Panc1 (cell line): ENCODE measurements at regions not wholly inside any gene's neighbourhood (a gene's known extent, or its start where the extent isn't known, plus 50 kb on each side); places are given as distances from the start of the nearest gene placed in this dataset.

Experiments
- ATAC-seq: fragments of 200-7000 bp; cut with Tn5 transposase; 2 replicates; pipeline ENCODE4 v1.9.1; 2020; ENCODE audit warnings: mild to moderate bottlenecking, moderate library complexity
- BruUV-seq: library from RNA; stranded (reverse); fragments of 400-500 nt; replicated peaks from 2 replicates; lab custom pipeline; 2021; lab: Mats Ljungman, UMichigan
- CTCF ChIA-PET: fragments of 300-600 bp; sonication (Branson Sonifier 250); formaldehyde crosslinking; loops from one replicate; lab custom pipeline; 2022; ENCODE audit warnings: antibody characterized with exemption; lab: Charles Lee
- POLR2A ChIA-PET: fragments of 300-600 bp; sonication (Branson Sonifier 250); formaldehyde crosslinking; loops from one replicate; lab custom pipeline; 2022; ENCODE audit warnings: antibody characterized with exemption; lab: Charles Lee
- DNase-seq: peaks from one replicate; pipeline ENCODE4 v3.0.0-alpha.2; 2010; ENCODE audit warnings: low read depth, low spot score
- H3K27ac ChIP-seq: 2 replicates; pipeline ENCODE4 v1.5.1; 2011; ENCODE audit warnings: mild to moderate bottlenecking, low read length, inconsistent platforms
- H3K27me3 ChIP-seq: fragments of 200-500 bp; sonication (Bioruptor generic); 2 replicates; pipeline ENCODE4 v1.6.0; 2014; ENCODE audit warnings: low read length, inconsistent platforms; ENCODE audit not compliant: control insufficient read depth, insufficient read depth
- H3K36me3 ChIP-seq: fragments of 200-500 bp; sonication (Bioruptor generic); 2 replicates; pipeline ENCODE4 v1.5.1; 2014; ENCODE audit warnings: inconsistent platforms, mild to moderate bottlenecking, low read length, moderate library complexity; ENCODE audit not compliant: control insufficient read depth, insufficient read depth
- H3K4me1 ChIP-seq: 2 replicates; pipeline ENCODE4 v1.5.1; 2011; ENCODE audit warnings: inconsistent platforms, mild to moderate bottlenecking, low read length, moderate library complexity; ENCODE audit not compliant: control insufficient read depth, insufficient read depth
- H3K4me3 ChIP-seq, 2 experiments: 2 replicates each; pipeline ENCODE4 v1.5.1; 2011 to 2012; ENCODE audit warnings: low read depth in 2 of 2, low read length in 2 of 2, mild to moderate bottlenecking in 2 of 2, inconsistent platforms in 1 of 2, moderate library complexity in 1 of 2
- H3K9me3 ChIP-seq: fragments of 200-500 bp; sonication (Bioruptor generic); 2 replicates; pipeline ENCODE4 v1.5.1; 2014; ENCODE audit warnings: low read depth, mild to moderate bottlenecking, inconsistent platforms, low read length, moderate library complexity; ENCODE audit not compliant: control insufficient read depth, insufficient read depth
- POLR2AphosphoS5 ChIP-seq: IDR thresholded peaks from 2 replicates; pipeline ENCODE4 v1.6.1; 2012; ENCODE audit warnings: mild to moderate bottlenecking, low read depth, low read length, moderate library complexity
- SIN3A ChIP-seq: IDR thresholded peaks from 2 replicates; pipeline ENCODE4 v1.6.1; 2012; ENCODE audit warnings: low read depth, mild to moderate bottlenecking, low read length, moderate library complexity, borderline replicate concordance; ENCODE audit not compliant: insufficient read depth
- TCF7L2 ChIP-seq: IDR thresholded peaks from 2 replicates; pipeline ENCODE4 v1.6.1; 2011; ENCODE audit warnings: mild to moderate bottlenecking, low read depth, low read length, inconsistent platforms
- in situ Hi-C: cut with HindIII; loops from 2 replicates; pipeline ENCODE4 v1.10.0; 2016; ENCODE audit warnings: low sequenced_read_pairs, low pct_unique_long_range_greater_than_20kb
- intact Hi-C: fragments of 100-400 bp; cut with micrococcal nuclease; formaldehyde crosslinking; loops from one replicate; pipeline ENCODE4 v1.10.0; 2022; ENCODE audit not compliant: unreplicated experiment
- TF ChIP-seq, protein P1 (sequence below): fragments of 450-650 bp; IDR thresholded peaks from 2 replicates; pipeline ENCODE4 v1.5.1; 2017; ENCODE audit warnings: mild to moderate bottlenecking
- TF ChIP-seq, protein P2 (sequence below), 2 experiments: IDR thresholded peaks; 2 replicates each; pipeline ENCODE4 v1.6.1; 2011 to 2012; ENCODE audit warnings: low read depth in 2 of 2, control low read depth in 1 of 2, low read length in 1 of 2, mild to moderate bottlenecking in 1 of 2, moderate library complexity in 1 of 2; ENCODE audit not compliant: insufficient read depth in 1 of 2

- Histone ChIP-seq H3K4me3 (no peak overlapping the region), H3K36me3 (no peaks in the 10 kb centered on the region), H3K27me3 (no peaks in the 10 kb centered on the region), H3K9me3 (no peaks in the 10 kb centered on the region), H3K4me1 (no peaks in the 10 kb centered on the region), H3K27ac (no peak overlapping the region)
- CTCF ChIA-PET = no interaction called here
- no peak for TF ChIP-seq TCF7L2
- TF ChIP-seq SIN3A = no peak
- TF ChIP-seq, protein P1, sequence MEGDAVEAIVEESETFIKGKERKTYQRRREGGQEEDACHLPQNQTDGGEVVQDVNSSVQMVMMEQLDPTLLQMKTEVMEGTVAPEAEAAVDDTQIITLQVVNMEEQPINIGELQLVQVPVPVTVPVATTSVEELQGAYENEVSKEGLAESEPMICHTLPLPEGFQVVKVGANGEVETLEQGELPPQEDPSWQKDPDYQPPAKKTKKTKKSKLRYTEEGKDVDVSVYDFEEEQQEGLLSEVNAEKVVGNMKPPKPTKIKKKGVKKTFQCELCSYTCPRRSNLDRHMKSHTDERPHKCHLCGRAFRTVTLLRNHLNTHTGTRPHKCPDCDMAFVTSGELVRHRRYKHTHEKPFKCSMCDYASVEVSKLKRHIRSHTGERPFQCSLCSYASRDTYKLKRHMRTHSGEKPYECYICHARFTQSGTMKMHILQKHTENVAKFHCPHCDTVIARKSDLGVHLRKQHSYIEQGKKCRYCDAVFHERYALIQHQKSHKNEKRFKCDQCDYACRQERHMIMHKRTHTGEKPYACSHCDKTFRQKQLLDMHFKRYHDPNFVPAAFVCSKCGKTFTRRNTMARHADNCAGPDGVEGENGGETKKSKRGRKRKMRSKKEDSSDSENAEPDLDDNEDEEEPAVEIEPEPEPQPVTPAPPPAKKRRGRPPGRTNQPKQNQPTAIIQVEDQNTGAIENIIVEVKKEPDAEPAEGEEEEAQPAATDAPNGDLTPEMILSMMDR = no peak
- TF ChIP-seq, protein P2, sequence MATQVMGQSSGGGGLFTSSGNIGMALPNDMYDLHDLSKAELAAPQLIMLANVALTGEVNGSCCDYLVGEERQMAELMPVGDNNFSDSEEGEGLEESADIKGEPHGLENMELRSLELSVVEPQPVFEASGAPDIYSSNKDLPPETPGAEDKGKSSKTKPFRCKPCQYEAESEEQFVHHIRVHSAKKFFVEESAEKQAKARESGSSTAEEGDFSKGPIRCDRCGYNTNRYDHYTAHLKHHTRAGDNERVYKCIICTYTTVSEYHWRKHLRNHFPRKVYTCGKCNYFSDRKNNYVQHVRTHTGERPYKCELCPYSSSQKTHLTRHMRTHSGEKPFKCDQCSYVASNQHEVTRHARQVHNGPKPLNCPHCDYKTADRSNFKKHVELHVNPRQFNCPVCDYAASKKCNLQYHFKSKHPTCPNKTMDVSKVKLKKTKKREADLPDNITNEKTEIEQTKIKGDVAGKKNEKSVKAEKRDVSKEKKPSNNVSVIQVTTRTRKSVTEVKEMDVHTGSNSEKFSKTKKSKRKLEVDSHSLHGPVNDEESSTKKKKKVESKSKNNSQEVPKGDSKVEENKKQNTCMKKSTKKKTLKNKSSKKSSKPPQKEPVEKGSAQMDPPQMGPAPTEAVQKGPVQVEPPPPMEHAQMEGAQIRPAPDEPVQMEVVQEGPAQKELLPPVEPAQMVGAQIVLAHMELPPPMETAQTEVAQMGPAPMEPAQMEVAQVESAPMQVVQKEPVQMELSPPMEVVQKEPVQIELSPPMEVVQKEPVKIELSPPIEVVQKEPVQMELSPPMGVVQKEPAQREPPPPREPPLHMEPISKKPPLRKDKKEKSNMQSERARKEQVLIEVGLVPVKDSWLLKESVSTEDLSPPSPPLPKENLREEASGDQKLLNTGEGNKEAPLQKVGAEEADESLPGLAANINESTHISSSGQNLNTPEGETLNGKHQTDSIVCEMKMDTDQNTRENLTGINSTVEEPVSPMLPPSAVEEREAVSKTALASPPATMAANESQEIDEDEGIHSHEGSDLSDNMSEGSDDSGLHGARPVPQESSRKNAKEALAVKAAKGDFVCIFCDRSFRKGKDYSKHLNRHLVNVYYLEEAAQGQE (IDR thresholded peaks at IDR 0.05; ENCODE audit: insufficient read depth in 1 of 2, low read depth in 2 of 2, low read length in 1 of 2) = no peak
- no peak for TF ChIP-seq POLR2AphosphoS5
- no peak for ATAC-seq
- no TSS peak for BruUV-seq
- in situ Hi-C loops = no loop called here
- POLR2A ChIA-PET = no interaction called here
- intact Hi-C loops = no loop called here
- DNase-seq = no peak
Observed at GRCh38 chr20:19956976-19957375, 60.2 kb upstream of the NAA20 start.

DNA sequence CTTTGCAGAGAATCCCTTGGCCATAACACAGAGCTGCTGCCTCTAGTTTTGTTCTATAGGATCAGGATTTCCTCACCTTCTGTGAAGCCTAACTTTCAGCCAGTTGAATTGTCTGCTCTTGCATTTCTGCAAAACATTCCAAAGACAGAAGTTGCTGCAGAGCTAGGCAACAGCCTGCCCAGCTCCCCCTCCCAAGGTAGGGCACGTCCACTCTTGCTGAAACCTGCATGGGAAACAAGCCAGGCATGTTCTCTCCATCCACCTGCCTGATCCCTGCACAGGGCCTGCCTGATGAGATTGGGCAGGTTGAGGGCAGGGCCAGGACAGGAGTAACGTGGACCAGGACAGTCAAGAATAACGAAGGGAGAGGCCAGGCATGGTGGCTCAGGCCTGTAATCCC lies 58.9 kb upstream of the NAA20 start:
- CTCF ChIA-PET = no interaction called here
- H3K4me1 ChIP-seq = no peaks in the 10 kb centered on the region
- H3K27ac ChIP-seq = no peak overlapping the region
- no peaks in the 10 kb centered on the region for H3K27me3 ChIP-seq
- no peak overlapping the region for H3K4me3 ChIP-seq
- ATAC-seq (no peak), DNase-seq (no peak)
- H3K36me3 ChIP-seq = no peaks in the 10 kb centered on the region
- no peak for TF ChIP-seq POLR2AphosphoS5
- TF ChIP-seq TCF7L2 = no peak
- TF ChIP-seq, protein P1 = no peak
- no peak for TF ChIP-seq SIN3A
- TF ChIP-seq, protein P2 (IDR thresholded peaks at IDR 0.05; ENCODE audit: insufficient read depth in 1 of 2, low read depth in 2 of 2, low read length in 1 of 2) = no peak
- no peaks in the 10 kb centered on the region for H3K9me3 ChIP-seq
- intact Hi-C loops = no loop called here
- POLR2A ChIA-PET = no interaction called here
- no TSS peak for BruUV-seq
- in situ Hi-C loops = no loop called here
